ENCODE measurements at regions not wholly inside any gene's neighbourhood (a gene's known extent, or its start where the extent isn't known, plus 50 kb on each side); places are given as distances from the start of the nearest gene placed in this dataset.

DNA sequence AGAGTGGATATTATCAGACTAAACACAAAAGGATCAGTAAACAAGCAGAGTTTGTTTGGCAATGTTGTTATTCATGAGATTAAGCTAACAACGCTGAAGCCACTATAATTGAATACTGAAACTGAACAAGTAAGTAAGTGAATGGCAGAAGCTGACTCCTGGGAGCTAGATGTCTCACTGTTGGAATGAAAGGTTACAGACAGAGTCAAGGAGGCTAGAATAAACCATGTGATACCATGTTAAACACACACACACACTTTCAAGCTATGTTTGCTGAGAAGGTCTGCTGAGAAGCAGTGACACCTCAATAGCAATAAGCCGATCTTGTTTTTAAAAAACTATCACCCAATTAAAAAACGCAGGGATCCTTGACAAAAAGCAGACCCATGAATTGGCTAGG, 1609.4 kb upstream of the MIR17HG start:
- DNase-seq (ENCODE audit: low read depth in 4 of 4, low spot score in 2 of 4): no peak

DNA sequence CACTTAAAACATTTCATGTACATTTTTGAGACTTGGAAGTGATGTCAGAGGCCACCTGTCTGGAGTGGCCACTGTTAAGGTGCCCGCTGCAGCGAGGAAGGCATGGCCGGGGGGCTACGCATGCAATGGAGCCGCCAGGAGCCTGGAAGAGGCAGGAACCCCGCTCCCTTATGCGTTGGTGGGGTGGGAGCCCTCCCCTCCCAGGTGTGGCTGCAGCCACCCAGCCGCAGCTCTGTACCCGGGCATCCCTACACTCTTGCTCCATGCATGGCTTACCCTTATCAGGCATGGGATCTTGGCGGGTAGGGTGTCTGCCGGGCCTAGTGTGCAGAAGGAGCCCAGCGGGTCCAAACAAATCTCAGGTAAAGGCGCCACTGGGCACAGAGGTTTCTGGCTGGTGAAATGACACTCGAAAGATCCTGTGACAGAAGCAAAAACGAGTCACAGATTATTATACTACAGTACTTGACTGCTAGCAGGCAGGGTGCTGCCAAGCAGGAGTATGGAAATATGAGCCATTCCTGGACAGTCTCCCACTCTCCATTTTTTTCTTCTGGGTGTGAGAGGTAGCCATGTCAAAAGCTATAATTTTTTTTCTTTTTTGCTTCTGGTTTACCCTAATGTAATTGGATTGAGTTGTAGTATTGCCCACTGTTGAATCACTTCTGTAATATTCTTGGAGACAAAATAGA, 1606.3 kb upstream of the MIR17HG start:
- no peak for DNase-seq (ENCODE audit: low read depth in 4 of 4, low spot score in 2 of 4)

DNA sequence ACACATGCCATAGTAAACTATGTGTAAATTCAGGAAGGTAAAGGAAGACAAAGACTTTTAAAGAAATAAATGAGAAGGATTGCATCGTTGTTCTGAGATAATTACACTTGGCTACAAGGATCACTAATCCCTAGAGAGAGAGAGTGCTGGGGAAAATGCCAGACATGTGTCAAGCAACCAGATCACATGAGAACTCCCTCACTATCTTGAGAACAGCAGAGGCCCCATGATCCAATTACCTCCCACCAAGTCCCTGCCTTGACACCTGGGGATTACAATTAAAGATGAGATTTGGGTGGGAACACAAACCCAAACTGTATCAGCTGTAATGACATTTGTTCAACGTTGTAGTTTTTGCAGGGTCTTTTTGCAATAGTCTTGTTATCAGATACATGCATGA, 1600.9 kb upstream of the MIR17HG start:
- DNase-seq (ENCODE audit: low read depth in 4 of 4, low spot score in 2 of 4): no peak

DNA sequence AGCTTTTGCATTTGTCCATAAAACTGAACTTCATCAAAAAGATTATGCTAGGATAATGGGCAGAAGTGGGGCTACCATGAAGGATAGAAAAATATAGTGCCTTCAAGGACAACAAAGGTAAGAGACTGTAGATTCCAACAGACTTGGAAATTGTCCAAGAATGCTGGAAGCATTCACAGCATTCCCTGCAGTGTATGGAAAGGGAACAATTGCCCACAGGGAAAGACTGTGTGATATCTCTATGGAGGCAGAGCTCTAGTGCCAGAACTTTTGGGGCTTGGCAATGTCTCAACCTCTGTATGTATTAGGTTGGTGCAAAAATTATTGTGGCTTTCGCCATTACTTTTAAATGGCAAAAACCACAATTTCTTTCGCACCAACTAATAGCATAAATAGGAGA, 1598.8 kb upstream of the MIR17HG start:
- no peak for DNase-seq (ENCODE audit: low read depth in 4 of 4, low spot score in 2 of 4)

DNA sequence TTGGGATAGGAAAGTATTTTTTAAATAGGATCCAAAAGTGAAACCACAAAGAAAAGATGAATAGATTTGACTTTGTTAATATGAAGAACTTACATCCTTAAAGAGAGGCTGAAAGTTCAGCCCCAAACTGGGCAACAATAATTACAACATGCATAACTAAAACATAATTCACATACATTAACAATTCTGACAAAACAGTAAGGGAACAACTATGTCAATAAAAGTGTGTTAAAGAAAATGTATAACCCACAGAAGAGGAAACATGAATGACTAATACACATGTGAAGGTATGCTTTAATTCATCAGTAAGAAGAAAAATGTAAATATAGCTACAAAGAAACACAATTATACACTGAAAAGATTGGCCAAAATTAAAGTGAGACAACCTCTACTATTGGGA, 1597.6 kb upstream of the MIR17HG start:
- DNase-seq (ENCODE audit: low read depth in 4 of 4, low spot score in 2 of 4): no peak

DNA sequence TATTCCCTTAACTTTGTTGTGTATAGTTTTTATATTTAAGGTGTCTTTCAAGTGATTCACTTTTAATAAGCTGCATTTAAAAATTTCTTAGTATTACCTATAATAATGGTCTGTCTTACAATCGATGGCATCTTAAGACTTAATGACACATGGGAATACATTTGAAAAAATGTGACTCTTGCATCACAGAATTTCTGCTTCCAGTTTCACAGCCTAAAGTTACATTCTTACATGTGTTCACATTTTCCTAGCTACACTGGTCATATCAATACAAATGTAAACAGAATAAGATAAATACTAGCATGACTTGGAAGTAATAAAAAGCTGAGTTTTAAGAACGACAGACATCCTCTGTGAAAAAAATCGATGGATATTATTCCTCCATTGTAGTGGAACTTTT, 1597.1 kb upstream of the MIR17HG start:
- no peak for DNase-seq (ENCODE audit: low read depth in 4 of 4, low spot score in 2 of 4)

DNA sequence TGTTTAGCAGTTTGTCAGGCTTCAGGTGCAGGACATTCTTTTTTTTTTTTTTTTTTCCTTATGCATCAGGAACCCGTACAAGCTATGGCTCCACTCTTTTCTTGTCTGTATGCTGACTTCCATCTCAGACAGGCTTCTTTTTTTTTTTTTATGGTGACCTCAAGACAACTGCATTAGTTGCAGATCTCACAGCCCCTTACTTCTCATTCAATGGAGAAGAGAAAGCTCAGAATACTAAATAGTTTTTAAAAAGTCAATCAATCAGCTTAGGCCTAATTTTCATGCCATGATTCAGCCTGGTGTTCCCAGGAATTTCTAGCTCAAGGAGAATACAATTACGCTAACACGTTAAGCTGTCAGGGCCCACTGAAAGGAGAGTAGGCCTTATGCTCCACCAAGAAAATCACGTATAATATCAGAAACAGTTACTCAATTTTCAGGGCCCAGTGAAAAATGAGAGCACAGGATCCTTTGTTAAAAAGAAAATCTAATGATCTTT, 1596.0 kb upstream of the MIR17HG start:
- no peak for DNase-seq (ENCODE audit: low read depth in 4 of 4, low spot score in 2 of 4)

DNA sequence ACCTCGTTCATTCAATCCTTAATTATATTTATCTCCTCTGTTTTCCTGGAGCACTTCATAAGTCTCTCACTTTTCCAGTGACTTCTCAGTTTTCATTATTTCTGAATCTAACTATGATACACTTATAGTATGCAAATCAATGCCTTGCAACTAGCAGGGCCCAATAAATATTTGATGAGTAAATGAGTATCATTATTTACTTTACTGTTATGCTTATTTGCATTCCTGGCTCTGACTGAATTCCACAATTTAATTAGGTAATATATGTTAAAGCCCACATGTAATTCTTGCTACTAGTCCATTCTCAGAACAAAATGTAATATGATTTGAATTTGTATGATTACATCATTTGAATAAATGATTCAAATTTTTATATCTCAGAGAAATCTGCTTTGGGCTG, 1595.1 kb upstream of the MIR17HG start:
- DNase-seq (ENCODE audit: low read depth in 4 of 4, low spot score in 2 of 4): no peak

DNA sequence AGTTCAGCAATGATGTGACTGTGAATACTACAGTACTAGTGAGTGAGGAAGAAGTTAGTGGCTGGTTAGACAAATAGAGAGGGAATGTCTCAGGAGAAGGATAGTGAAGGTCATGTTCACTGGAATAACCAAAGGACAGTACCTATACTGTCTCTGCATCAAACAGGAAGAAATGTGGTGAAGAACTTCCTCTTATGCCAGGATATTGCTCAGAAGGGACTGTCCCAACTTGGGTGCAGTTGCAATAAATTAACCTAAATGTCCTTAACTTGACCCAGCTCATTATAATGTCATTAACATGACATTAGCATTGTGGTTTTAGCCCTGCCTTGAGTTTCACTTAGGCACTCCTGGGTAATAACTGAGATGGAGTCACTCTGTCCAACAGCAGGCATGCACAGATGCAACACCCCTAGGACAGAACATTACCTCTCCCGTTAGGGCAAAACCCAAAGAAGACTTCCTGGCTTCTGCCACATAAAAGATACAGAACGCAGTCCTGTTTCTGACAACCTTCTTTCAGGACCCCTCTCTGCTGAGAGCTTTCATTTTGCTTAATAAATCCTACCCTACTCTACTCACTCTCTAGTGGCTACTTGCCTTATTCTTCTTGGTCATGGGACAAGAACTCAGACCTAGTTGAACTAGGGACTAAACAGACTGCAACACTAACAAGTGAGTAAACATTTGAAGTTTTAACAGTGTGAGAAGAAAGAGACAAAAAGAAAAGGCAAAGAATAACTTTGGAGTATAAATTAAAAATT, 1591.6 kb upstream of the MIR17HG start:
- DNase-seq (ENCODE audit: low read depth in 4 of 4, low spot score in 2 of 4): no peak

DNA sequence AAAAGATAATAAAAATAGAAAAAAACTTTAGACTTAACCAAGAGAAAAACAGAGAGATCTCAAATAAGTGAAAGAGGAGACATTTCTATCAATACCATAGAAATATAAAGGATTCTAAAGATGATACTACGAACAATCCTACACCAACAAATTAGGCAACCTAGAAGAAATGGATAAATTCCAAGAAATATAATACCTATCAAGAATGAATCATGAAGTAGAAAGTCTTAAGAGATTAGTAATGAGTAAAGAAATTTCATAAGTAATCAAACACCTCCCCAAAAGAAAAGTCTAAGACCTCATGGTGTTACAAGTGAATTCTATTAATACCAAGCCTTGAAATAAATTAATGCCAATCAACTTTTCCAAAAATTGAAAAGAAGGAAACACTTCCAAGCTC, 1584.5 kb upstream of the MIR17HG start:
- no peak for DNase-seq (ENCODE audit: low read depth in 4 of 4, low spot score in 2 of 4)

DNA sequence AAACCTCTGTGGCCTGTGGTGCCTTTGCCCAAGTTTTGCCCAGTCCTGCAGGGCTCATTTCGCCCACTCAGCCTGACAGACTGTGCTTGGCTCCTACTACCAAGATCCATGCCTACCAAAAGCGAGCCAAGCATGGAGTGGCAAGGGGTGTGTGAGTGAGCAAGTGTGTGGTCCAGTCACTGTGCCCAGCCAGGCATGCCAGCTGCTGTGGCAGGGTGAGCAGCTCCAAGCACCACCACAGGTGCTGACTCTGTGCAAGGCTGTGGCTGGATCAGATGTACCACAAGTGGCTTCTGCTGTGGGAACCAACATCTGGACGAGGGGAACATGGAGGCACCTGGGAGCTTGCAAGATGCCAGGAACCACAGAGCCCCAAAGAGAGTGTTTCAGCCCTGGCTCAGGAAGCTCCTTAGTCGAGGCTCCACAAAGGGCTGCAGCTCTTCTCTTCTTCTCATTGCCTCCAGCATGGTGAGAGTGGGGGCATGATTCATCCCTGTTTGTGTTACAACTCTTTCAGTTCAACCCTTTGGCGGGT, 1564.2 kb upstream of the MIR17HG start:
- DNase-seq (ENCODE audit: low read depth in 4 of 4, low spot score in 2 of 4): no peak

DNA sequence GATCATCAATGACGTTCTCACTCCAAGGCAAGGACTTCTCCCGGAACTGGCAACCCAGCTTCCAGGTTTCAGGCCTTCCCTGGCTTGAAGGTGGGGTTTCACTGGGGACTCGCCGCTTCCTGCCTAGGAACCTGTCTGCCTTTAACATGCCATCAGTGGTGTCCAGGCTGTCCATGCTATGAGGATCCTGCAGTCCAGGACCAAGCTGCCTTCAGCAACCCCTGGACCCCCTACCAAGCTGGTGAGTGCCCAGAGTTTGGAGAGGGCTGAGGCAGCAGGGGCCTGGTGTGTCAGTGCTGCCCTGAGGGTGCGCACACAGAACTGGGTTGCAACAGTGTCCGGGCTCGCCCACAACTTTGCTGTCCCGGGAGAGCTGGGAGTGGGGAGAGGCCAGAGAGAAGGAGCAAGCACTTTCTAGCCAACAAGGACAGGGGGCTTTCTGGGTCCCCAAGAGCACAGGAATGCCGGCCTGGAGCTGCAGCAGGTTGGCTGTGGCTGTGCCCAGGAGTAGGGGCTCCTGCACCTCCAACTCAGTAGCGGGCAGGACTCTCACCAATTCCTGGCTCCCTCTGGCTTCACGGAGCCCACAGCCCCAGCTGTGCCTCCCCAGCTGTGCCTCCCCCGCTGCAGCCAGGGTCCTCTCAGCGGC, 1563.2 kb upstream of the MIR17HG start:
- DNase-seq (ENCODE audit: low read depth in 4 of 4, low spot score in 2 of 4): no peak

DNA sequence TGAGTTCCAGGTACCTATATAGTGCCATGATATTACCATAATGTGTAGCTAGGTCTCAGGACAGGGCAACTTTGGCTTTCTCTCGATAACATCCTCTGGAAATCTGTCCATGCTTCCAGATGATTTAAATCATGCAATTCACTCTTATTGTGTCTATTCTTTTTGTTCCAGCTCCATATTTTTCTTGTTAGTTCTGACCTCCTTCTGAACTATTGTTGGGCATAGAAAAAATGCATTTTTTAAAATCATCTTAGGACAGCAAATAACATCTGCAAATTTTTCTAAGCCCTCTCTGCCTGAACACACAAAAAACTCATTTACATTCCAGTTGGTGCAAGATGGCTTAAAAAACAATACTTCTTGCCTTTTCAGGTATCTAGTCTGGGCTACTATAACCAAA, 1561.0 kb upstream of the MIR17HG start:
- DNase-seq (ENCODE audit: low read depth in 4 of 4, low spot score in 2 of 4): no peak

DNA sequence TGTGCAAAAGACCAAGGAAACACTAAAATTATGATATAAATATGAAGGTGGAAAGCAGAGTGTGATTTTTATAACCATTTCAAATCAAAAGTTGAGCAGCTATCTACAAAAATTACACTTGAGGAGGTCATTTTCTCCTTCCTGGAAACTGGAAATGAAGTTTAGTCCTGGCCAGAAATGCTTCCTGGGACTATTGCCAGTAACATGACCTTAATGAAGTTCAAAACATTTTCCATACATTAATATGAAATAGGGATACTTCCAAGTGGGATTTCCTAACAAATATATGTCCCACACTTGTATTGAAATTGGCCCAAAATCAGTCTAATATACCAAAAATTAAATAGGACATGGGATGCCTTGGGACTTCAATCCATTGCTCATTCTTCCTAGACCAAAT, 1556.8 kb upstream of the MIR17HG start:
- DNase-seq (ENCODE audit: low read depth in 4 of 4, low spot score in 2 of 4): no peak

DNA sequence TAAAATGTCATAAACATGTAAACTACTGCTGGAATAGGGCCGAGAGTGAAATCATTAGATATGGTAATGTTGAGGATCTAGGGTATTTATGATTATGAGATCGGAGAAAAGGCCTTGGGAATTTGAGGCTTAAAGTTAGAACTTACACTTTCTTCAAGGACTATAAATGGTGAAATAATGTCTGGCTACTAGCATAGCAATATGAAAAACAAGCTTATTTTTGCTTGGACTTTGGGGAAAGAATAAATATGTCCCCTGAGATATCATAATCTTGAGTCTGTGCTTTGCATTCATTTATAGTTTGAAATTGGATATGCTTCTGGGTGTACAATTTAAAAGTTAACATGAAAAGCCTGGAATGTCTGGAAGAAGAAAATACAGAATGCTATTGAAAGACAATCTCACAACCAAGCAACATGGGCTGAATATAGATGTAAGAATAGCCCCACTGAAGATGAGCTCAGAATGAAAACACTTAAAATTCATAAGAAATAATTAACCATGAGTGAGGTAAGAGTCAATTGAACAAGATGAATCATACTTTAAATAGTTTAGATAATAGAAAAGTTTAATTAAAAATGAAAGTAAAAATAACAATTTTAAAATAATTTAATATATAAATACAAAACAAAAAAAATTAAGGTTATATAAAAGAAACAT, 1555.4 kb upstream of the MIR17HG start:
- DNase-seq (ENCODE audit: low read depth in 4 of 4, low spot score in 2 of 4): no peak

DNA sequence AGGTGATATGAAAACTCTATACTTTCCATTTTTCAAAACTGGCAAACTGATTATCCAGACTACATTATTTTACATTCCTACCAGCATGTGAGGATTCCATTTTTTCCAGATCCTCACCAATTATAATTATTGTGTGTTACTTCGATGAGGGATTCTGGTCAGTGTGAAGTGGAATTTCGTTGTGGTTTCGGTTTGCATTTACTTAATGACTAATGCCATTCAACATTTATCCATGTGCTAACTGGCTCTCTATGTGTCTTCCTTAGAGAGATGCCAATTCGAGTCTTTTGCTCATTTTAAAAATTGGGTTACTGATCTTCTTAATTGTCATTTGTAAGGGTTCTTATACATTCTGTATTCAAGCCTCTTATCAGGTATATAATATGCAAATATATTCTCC, 1551.3 kb upstream of the MIR17HG start:
- DNase-seq (ENCODE audit: low read depth in 4 of 4, low spot score in 2 of 4): no peak

DNA sequence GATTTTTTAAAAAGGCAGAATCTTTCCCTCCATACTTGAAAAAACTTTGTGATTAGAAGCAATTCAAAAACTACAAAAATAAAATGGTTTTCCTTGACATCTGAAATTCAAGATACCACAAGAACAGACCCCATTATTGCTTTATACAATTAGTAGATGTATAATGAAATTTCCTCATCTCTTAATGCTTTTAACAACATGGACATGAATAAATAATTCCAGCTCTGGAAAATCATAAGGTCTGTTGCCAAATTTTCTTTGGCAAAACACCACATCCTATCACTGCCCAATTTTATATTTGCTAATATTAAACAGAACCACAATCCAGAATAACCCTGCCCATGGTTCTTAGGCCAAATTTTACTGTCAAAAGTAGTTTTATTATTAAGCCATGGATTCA, 1543.6 kb upstream of the MIR17HG start:
- no peak for DNase-seq (ENCODE audit: low read depth in 4 of 4, low spot score in 2 of 4)

DNA sequence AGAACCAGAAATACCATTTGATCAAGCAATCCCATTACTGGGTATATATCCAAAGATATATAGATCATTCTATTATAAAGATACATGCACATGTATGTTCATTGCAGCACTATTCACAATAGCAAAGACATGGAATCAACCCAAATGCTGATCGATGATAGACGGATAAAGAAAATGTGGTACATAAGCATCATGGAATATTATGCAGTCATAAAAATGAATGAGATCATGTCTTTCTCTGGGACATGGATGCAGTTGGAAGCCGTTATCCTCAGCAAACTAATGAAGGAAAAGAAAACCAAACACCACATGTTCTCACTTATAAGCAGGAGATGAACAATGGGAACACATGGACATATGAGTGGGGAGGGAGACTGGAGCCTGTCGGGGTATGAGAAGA, 1540.9 kb upstream of the MIR17HG start:
- DNase-seq (ENCODE audit: low read depth in 4 of 4, low spot score in 2 of 4): no peak

DNA sequence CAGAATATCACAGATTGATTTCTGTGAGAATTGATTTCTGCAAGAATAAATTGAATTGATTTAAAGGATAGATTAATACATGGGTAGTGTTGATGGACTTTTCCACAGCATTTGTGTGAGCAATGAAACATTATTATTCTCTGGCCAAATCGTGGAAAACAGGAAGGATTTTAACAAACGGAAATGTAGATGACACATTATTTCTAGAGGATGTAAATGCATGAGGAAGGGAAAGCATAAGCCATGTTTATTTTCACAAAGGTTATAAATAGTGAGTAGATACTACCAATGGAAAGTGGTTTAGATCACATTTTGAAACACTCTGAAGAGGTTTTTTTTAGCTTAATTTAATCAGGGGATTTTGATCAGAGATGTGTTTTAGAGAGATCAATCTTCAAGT, 1534.6 kb upstream of the MIR17HG start:
- DNase-seq (ENCODE audit: low read depth in 4 of 4, low spot score in 2 of 4): no peak

DNA sequence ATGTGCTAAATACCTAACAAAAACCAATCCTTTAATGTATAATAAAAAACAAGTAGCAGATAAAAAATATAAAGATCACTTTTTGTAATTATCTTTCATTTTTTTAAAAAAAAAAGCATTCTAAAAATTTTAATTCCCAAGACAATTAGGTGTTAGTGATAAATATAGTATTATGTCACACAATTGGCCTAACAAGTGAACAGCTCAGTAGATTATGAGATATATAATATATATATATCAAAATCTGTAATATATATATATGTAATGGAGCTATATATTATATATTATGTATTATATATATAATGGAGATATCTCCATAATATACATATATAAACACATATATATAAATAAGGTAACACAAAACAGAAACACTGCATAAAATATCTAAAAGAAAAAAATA, 1531.1 kb upstream of the MIR17HG start:
- no peak for DNase-seq (ENCODE audit: low read depth in 4 of 4, low spot score in 2 of 4)

DNA sequence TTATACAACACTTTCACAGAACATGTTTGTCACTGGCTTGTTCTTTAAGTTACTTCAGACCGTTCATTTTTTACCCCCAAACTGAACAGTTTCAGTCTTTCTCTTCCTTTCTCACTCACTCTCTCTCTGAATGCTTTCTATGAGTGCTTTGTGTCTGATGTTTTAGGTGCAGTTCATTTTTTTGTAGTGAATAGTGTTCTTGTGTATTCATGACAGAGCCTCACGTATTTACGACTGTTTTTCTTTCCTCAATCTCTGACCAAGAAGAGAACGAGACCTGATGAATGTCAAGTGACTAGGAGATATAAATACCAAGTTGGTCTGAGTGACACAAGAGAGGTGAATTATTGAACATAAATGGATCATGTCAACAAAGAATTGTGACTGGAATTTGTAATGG, 1525.0 kb upstream of the MIR17HG start:
- DNase-seq (ENCODE audit: low read depth in 4 of 4, low spot score in 2 of 4): no peak

Data from left renal cortex interstitium (tissue), 4 donors.